HepG2 (cell line): ENCODE measurements at regions not wholly inside any gene's neighbourhood (a gene's known extent, or its start where the extent isn't known, plus 50 kb on each side); places are given as distances from the start of the nearest gene placed in this dataset.

Source experiments
- ATAC-seq: fragments of 200-7000 bp; cut with Tn5 transposase; 3 replicates; pipeline ENCODE4 v1.9.1; 2020; ENCODE audit warnings: mild to moderate bottlenecking, moderate library complexity
- BruUV-seq: library from RNA; stranded (reverse); fragments of 400-500 nt; replicated peaks from 2 replicates; lab custom pipeline; 2021; lab: Mats Ljungman, UMichigan
- CTCF ChIA-PET: fragments of 300-600 bp; formaldehyde crosslinking; extraction: SDS; loops from one replicate; lab custom pipeline; 2021; ENCODE audit warnings: low total read pairs, inconsistent platforms, low intra/inter-chr PET ratio; lab: Yijun Ruan, JAX
- POLR2A ChIA-PET: fragments of 350-600 bp; sonication (Branson Sonifier 250); formaldehyde crosslinking; loops from one replicate; lab custom pipeline; 2020; ENCODE audit warnings: antibody characterized with exemption, inconsistent platforms; lab: Yijun Ruan, JAX
- DNase-seq: peaks from one replicate; pipeline ENCODE4 v3.0.0-alpha.2; 2015; ENCODE audit warnings: low spot score
- FAIRE-seq: peaks from 3 replicates; lab custom pipeline; 2011; peaks lifted over from hg19 to GRCh38; lab: Jason Lieb, UNC
- H2AFZ ChIP-seq: one replicate; pipeline ENCODE4 v1.6.1; 2011; ENCODE audit warnings: low read length, inconsistent platforms
- H3K27ac ChIP-seq: fragments of 300-600 bp; 3 replicates; pipeline ENCODE4 v1.8.0; 2011; ENCODE audit warnings: mixed run types, mild to moderate bottlenecking, mixed read lengths, low read length, inconsistent platforms; ENCODE audit not compliant: insufficient read depth; ENCODE audit errors: extremely low read length
- H3K27me3 ChIP-seq, 2 experiments: fragments of 200-600 bp in 1 of 2; 2 replicates in 1 of 2; 3 replicates in 1 of 2; pipeline versions ENCODE4 v1.6.0 to v1.8.0; 2011; ENCODE audit warnings: low read length in 2 of 2, mild to moderate bottlenecking in 2 of 2, moderate library complexity in 2 of 2, inconsistent platforms in 1 of 2; ENCODE audit not compliant: insufficient read depth in 2 of 2, control insufficient read depth in 1 of 2
- H3K36me3 ChIP-seq, 2 experiments: fragments of 200-600 bp in 1 of 2; replicated peaks in 1 of 2; 2 replicates in 1 of 2; 3 replicates in 1 of 2; pipeline versions ENCODE4 v1.5.1 to v1.8.0; 2011; ENCODE audit warnings: low read length in 2 of 2, inconsistent platforms in 1 of 2; ENCODE audit not compliant: insufficient read depth in 2 of 2, control insufficient read depth in 1 of 2
- H3K4me1 ChIP-seq: 2 replicates; pipeline ENCODE4 v1.5.1; 2012; ENCODE audit warnings: low read length, inconsistent platforms; ENCODE audit not compliant: insufficient read depth
- H3K4me2 ChIP-seq: 2 replicates; pipeline ENCODE4 v1.6.0; 2011; ENCODE audit warnings: low read depth, low read length, inconsistent platforms
- H3K4me3 ChIP-seq, 3 experiments: fragments of 200-600 bp in 1 of 3; sonication (generic), shearing (Covaris generic) in 1 of 3; replicated peaks in 1 of 3; 2 replicates each; pipeline ENCODE4 v1.5.1; 2011 to 2016; ENCODE audit warnings: low read length in 3 of 3, inconsistent platforms in 2 of 3, low read depth in 2 of 3, mild to moderate bottlenecking in 2 of 3, control low read depth in 1 of 3, mixed read lengths in 1 of 3; ENCODE audit not compliant: insufficient read depth in 1 of 3
- H3K79me2 ChIP-seq: one replicate; pipeline ENCODE4 v1.6.1; 2011; ENCODE audit warnings: low read length, inconsistent platforms; ENCODE audit not compliant: insufficient read depth
- H3K9ac ChIP-seq: 2 replicates; pipeline ENCODE4 v1.6.0; 2011; ENCODE audit warnings: mild to moderate bottlenecking, low read depth, low read length, inconsistent platforms; ENCODE audit not compliant: insufficient read depth
- H3K9me3 ChIP-seq: 2 replicates; pipeline ENCODE4 v1.5.1; 2012; ENCODE audit warnings: mild to moderate bottlenecking, low read length
- H4K20me1 ChIP-seq: 2 replicates; pipeline ENCODE4 v1.6.0; 2011; ENCODE audit warnings: inconsistent platforms, mild to moderate bottlenecking, low read length, moderate library complexity; ENCODE audit not compliant: insufficient read depth
- CENPX ChIP-seq: sonication (generic); formaldehyde crosslinking; IDR thresholded peaks from 2 replicates; pipeline ENCODE4 v1.9.0; 2021; ENCODE audit warnings: mild to moderate bottlenecking, missing genetic modification reagents, moderate library complexity
- FOSL2 ChIP-seq: sonication (generic); formaldehyde crosslinking; IDR thresholded peaks from 2 replicates; pipeline ENCODE4 v1.4.0; 2020; ENCODE audit warnings: missing genetic modification reagents
- HNRNPL ChIP-seq: fragments of 200-400 bp; formaldehyde crosslinking; IDR thresholded peaks from 2 replicates; pipeline ENCODE4 v1.6.1; 2017; ENCODE audit warnings: mild to moderate bottlenecking, low read depth, low read length
- MAF1 ChIP-seq: sonication (generic); formaldehyde crosslinking; IDR thresholded peaks from 2 replicates; pipeline ENCODE4 v1.5.0; 2020; ENCODE audit warnings: missing genetic modification reagents, borderline replicate concordance
- NCOA1 ChIP-seq: sonication (generic); formaldehyde crosslinking; IDR thresholded peaks from 2 replicates; pipeline ENCODE4 v1.9.0; 2021; ENCODE audit warnings: missing genetic modification reagents
- TBX2 ChIP-seq: sonication (generic); formaldehyde crosslinking; IDR thresholded peaks from 2 replicates; pipeline ENCODE4 v1.5.0; 2020; ENCODE audit warnings: missing genetic modification reagents, mild to moderate bottlenecking, borderline replicate concordance
- ZNF841 ChIP-seq: sonication (generic); formaldehyde crosslinking; IDR thresholded peaks from 2 replicates; pipeline ENCODE4 v1.8.1; 2023; ENCODE audit warnings: missing genetic modification reagents, borderline replicate concordance
- WGBS: methylation state at CpG from one replicate; pipeline ENCODE4 v1.1.6; 2017; ENCODE audit warnings: low lambda C conversion rate; 5-methylcytosine and 5-hydroxymethylcytosine counted together
- in situ Hi-C: cut with HindIII; loops from 2 replicates; pipeline ENCODE4 v1.10.0; 2017; ENCODE audit warnings: low pct_unique_long_range_greater_than_20kb; ENCODE audit not compliant: extremely low pct_ligation_motif_present
- intact Hi-C: fragments of 100-400 bp; cut with micrococcal nuclease; formaldehyde crosslinking; loops from one replicate; pipeline ENCODE4 v1.10.0; 2022; ENCODE audit not compliant: unreplicated experiment
- TF ChIP-seq, protein P1 (sequence below): sonication (generic); formaldehyde crosslinking; IDR thresholded peaks from 2 replicates; pipeline ENCODE4 v1.4.0; 2020; ENCODE audit warnings: mild to moderate bottlenecking, low read depth, missing genetic modification reagents

DNA sequence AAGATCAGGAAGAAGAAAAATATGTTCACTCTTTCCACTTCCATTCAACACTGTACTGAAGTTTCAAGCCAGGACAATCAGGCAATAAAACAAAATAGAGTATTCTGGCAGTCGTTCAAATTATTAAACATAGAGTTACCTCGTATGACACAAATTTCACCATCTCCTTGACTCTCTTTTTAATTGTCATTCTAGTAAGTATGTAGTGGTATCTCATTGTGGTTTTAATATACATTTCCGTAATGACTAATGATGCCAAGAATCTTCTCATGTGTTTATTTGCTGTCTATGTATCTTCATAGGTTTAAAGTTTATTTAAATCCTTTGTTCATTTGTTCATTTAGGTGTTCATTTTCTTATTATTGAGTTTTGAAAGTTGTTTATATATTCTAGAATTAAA lies 352.2 kb downstream of the IDS start:
- ATAC-seq (no peak), DNase-seq (no peak), FAIRE-seq (no peak)
- no peaks in the 10 kb centered on the region; the same call in 1 of the 2 replicates for H3K9me3 ChIP-seq
- no peaks in the 10 kb centered on the region for H3K79me2 ChIP-seq
- POLR2A ChIA-PET = no interaction called here
- H3K4me2 ChIP-seq = no peak overlapping the region
- intact Hi-C loops (no loop called here), in situ Hi-C loops (no loop called here)
- no peak overlapping the region for H2AFZ ChIP-seq
- no peaks in the 10 kb centered on the region for H3K27me3 ChIP-seq
- no peaks in the 10 kb centered on the region for H3K4me1 ChIP-seq
- no peaks in the 10 kb centered on the region for H3K36me3 ChIP-seq
- TF ChIP-seq FOSL2 (CRISPR knock-in tag) (no peak), MAF1 (CRISPR knock-in tag) (no peak), TBX2 (CRISPR knock-in tag) (no peak), ZNF841 (CRISPR knock-in tag) (no peak), HNRNPL (no peak), CENPX (no peak), NCOA1 (CRISPR knock-in tag) (no peak)
- TF ChIP-seq, protein P1, sequence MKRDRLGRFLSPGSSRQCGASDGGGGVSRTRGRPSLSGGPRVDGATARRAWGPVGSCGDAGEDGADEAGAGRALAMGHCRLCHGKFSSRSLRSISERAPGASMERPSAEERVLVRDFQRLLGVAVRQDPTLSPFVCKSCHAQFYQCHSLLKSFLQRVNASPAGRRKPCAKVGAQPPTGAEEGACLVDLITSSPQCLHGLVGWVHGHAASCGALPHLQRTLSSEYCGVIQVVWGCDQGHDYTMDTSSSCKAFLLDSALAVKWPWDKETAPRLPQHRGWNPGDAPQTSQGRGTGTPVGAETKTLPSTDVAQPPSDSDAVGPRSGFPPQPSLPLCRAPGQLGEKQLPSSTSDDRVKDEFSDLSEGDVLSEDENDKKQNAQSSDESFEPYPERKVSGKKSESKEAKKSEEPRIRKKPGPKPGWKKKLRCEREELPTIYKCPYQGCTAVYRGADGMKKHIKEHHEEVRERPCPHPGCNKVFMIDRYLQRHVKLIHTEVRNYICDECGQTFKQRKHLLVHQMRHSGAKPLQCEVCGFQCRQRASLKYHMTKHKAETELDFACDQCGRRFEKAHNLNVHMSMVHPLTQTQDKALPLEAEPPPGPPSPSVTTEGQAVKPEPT (CRISPR knock-in tag) = no peak
- H4K20me1 ChIP-seq = no peaks in the 10 kb centered on the region
- 9% methylated on average over 3 of the region's 3 CpGs for WGBS
- H3K4me3 ChIP-seq = no peak overlapping the region
- H3K27ac ChIP-seq = no peak overlapping the region
- BruUV-seq = no TSS peak
- CTCF ChIA-PET = no interaction called here
- no peak overlapping the region for H3K9ac ChIP-seq
